Astrocyte of the spinal cord (primary cell): ENCODE measurements at regions not wholly inside any gene's neighbourhood (a gene's known extent, or its start where the extent isn't known, plus 50 kb on each side); places are given as distances from the start of the nearest gene placed in this dataset.

Source experiments
- DNase-seq: peaks from one replicate; pipeline ENCODE4 v3.0.0; 2011; ENCODE audit warnings: low read depth, low spot score
- H3K4me3 ChIP-seq: 2 replicates; pipeline ENCODE4 v1.5.1; 2011; ENCODE audit warnings: low read depth, mild to moderate bottlenecking, low read length, moderate library complexity
- in situ Hi-C: cut with HindIII; loops from 2 replicates; pipeline ENCODE4 v1.10.0; 2017; ENCODE audit warnings: low sequenced_read_pairs
- TF ChIP-seq, protein P1 (sequence below): IDR thresholded peaks from 2 replicates; pipeline ENCODE4 v1.5.1; 2012; ENCODE audit warnings: low read depth, mild to moderate bottlenecking, low read length, inconsistent platforms

DNA sequence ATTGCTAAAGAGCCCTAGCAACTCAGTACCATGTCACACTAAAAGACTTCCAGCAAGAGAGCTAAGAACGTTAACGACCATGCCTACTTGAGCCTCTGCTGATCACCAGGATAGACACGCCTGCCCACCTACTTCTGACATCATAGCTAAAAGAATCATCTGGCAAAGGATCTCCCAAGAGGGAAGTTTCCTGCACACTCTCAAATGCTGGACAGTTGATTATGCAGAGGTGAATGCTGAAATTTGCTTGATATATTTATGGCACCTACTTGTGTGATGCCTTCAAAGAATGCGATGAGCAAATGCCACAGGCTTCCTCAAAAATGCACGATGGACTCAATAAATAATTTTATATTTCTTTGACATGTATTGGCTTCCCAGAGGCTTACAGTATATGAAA lies 113.6 kb downstream of the GALC start:
- no peak overlapping the region for H3K4me3 ChIP-seq
- in situ Hi-C loops, result no loop called here
- no peak for DNase-seq
- TF ChIP-seq, protein P1, sequence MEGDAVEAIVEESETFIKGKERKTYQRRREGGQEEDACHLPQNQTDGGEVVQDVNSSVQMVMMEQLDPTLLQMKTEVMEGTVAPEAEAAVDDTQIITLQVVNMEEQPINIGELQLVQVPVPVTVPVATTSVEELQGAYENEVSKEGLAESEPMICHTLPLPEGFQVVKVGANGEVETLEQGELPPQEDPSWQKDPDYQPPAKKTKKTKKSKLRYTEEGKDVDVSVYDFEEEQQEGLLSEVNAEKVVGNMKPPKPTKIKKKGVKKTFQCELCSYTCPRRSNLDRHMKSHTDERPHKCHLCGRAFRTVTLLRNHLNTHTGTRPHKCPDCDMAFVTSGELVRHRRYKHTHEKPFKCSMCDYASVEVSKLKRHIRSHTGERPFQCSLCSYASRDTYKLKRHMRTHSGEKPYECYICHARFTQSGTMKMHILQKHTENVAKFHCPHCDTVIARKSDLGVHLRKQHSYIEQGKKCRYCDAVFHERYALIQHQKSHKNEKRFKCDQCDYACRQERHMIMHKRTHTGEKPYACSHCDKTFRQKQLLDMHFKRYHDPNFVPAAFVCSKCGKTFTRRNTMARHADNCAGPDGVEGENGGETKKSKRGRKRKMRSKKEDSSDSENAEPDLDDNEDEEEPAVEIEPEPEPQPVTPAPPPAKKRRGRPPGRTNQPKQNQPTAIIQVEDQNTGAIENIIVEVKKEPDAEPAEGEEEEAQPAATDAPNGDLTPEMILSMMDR, result no peak

- H3K4me3 ChIP-seq, result no peak overlapping the region
- in situ Hi-C loops, result no loop called here
- no peak for DNase-seq
- TF ChIP-seq, protein P1, result no peak
Measured at GRCh38 chr14:87878959-87879358, 114.0 kb downstream of the GALC start.

DNA sequence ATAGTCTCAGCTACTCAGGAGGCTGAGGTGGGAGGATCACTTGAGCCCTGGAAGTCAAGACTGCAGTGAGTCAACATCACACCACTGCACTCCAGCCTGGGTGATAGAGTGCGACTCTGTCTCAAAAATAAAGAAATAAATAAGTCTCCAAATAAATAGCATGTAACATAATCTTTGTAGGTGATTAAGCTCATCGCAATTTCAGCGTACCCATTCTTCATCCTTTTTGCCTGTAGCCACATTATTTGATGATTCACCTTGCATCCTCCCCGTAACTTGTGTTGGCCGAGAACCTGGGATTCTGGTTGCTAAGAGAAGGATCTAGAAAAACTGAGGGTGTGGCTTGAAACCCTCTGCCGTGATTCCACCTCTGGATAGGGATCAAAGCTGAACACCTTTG lies 115.1 kb downstream of the GALC start:
- TF ChIP-seq, protein P1, result no peak
- DNase-seq, result no peak
- in situ Hi-C loops, result no loop called here
- H3K4me3 ChIP-seq, result no peak overlapping the region

DNA sequence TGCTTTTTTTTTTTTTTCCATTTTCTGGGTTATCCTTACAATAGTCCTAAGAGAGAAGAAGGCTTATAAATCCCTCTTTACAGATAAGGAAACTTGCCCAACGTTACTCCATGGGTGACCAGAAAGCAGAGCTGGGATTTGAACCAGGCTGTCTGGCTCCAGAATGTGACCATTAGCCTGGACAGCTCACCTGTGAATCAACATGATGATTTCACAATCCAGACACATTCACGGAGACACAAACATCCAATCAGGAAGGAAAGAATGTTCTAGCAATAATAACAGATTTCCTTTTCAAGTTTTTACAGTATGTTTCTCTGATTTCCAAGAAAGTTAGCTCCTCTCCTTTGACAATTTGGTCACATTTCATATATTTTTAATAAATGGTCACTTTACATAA lies 118.3 kb downstream of the GALC start:
- no peak for DNase-seq
- in situ Hi-C loops, result no loop called here
- H3K4me3 ChIP-seq, result no peak overlapping the region
- TF ChIP-seq, protein P1, result no peak

GRCh38 chr14:87873741-87874140 lies 119.2 kb downstream of the GALC start:
- in situ Hi-C loops, result no loop called here
- DNase-seq, result no peak
- TF ChIP-seq, protein P1, result no peak
- H3K4me3 ChIP-seq, result no peak overlapping the region

DNA sequence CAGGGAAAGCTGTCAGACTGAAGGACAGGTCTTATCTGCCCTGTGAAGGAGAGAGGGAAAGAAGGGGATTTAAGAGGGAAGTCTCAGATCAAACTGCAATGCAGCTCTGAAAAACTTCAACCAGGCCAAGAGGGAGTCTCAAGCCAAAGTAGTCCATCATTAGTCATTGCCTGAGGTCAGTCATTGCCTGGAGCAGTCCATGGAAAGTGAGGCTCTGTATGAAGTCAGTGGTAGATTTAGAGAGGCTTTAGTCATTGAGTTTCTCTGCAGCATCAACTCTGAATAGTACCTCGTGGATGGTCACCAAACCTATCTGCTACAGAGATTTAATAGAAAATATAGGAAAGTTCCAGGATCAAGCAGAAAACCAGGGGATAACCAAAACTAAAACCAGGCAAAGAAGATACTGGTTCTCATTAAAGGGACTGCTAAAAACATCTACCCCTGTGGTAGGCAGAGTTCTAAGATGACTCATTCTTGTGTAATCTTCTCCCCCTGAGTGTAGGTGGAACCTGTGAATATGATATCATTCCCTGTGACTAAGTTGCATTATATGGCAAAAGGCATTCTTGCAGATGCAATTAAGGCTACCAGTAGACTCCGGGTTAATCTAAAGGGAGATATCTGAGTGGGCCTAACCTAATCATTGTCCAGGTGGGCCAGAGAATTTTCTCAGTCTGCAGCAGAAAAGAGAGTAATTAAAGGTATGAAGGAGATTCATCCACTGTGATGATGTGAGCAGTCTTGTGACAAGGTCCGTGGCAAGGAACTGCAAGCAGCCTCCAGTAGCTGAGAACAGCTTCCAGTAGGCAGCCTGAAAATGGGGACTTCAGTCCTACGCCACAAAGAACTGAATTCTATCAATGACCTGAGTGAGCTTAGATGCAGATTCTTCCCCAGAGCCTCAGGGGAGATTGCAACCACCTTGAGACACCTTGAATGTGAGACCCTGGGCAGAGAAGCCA lies 123.1 kb downstream of the GALC start:
- in situ Hi-C loops, result no loop called here
- DNase-seq, result peak; percentile 68
- H3K4me3 ChIP-seq, result no peak overlapping the region
- TF ChIP-seq, protein P1, result no peak
